ENCODE measurements at regions not wholly inside any gene's neighbourhood (a gene's known extent, or its start where the extent isn't known, plus 50 kb on each side); places are given as distances from the start of the nearest gene placed in this dataset.
A peak's percentile ranks its signal among the peaks of the same experiment; 100 is the strongest.
"Not testable (repeated sequence)": the region's sequence is repeated elsewhere in the genome, so short reads cannot be mapped to it uniquely, and the experiment has no call there.

DNA sequence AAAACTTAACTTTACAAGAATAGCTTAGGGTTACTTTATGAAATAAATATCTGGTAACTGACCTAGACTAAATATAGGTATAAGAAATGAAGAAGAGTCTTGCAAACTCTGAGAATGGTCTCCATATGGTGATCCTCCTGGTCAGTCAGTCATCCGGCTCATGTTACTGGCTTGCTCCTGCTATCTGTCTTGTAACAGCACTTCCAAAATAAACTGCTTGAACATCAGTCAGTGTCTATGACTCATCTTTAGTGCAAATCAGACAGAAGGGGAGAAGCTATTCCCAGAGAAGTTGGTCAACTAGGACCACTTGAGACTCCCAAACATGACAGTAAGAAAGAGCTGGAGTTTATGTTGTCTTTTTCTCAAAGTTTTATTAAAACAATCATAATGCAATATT lies 1550.9 kb downstream of the PCDH9 start:
- Histone ChIP-seq H3K27me3 (ENCODE audit: control insufficient read depth, insufficient read depth, low read length) (no peaks in the 10 kb centered on the region), H3K9me3 (replicated peaks; ENCODE audit: control insufficient read depth, low read depth, low read length) (peaks cover 2% of the 10 kb centered on the region), H3K4me3 (ENCODE audit: low read length) (no peak overlapping the region), H3K27ac (ENCODE audit: low read length) (no peak overlapping the region), H3K36me3 (ENCODE audit: control insufficient read depth, insufficient read depth, low read length) (no peaks in the 10 kb centered on the region), H3K4me1 (ENCODE audit: control insufficient read depth, insufficient read depth, low read length) (no peaks in the 10 kb centered on the region)
- peak; percentile 5 for DNase-seq
- WGBS (ENCODE audit: insufficient coverage) = no CpG with 5 or more reads among the region's 1 CpG

DNA sequence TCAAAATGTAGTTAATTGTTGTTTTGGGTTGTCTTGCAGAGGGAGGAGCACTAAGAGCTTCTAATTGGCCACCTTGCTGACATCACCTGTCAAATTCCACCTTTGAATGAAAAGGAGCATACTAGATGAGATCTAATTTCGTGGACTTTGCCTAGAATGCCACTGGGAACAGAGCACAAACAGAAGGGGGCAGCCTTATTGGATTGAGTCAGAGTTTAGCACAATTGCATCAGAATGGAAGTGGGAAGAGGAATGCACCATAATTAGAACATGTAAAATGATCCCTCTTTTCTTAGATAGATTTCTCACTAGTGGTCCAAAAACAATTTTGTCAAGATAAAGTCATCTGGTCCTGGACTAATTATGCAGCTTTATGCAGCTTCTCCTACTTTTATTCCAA lies 1552.2 kb downstream of the PCDH9 start:
- Histone ChIP-seq H3K4me3 (ENCODE audit: low read length) (no peak overlapping the region), H3K27ac (ENCODE audit: low read length) (no peak overlapping the region), H3K4me1 (ENCODE audit: control insufficient read depth, insufficient read depth, low read length) (no peaks in the 10 kb centered on the region), H3K9me3 (replicated peaks; ENCODE audit: control insufficient read depth, low read depth, low read length) (peaks cover 2% of the 10 kb centered on the region), H3K27me3 (ENCODE audit: control insufficient read depth, insufficient read depth, low read length) (no peaks in the 10 kb centered on the region), H3K36me3 (ENCODE audit: control insufficient read depth, insufficient read depth, low read length) (no peaks in the 10 kb centered on the region)
- WGBS (ENCODE audit: insufficient coverage) = no CpG with 5 or more reads among the region's 1 CpG
- DNase-seq = no peak

DNA sequence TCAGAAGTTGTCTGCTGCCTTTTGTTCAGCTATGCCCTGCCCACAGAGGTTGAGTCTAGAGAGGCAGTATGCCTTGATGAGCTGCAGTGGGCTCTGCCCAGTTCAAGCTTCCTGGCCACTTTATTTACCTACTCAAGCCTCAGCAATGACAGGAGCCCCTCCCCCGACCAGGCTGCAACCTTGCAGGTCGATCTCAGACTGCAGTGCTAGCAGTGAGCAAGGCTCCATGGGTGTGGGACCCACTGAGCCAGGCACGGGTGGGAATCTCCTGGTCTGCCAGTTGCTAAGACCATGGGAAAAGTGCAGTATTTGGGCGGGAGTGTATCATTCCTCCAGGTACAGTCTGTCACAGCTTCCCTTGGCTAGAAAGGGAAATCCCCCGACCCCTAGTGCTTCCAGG lies 1554.8 kb downstream of the PCDH9 start:
- WGBS (ENCODE audit: insufficient coverage) = 87% methylated on average over 5 of the region's 5 CpGs
- H3K4me3 ChIP-seq (ENCODE audit: low read length); H3K27ac ChIP-seq (ENCODE audit: low read length); H3K9me3 ChIP-seq (replicated peaks; ENCODE audit: control insufficient read depth, low read depth, low read length); H3K36me3 ChIP-seq (ENCODE audit: control insufficient read depth, insufficient read depth, low read length); H3K4me1 ChIP-seq (ENCODE audit: control insufficient read depth, insufficient read depth, low read length); H3K27me3 ChIP-seq (ENCODE audit: control insufficient read depth, insufficient read depth, low read length); DNase-seq: not testable (repeated sequence)

DNA sequence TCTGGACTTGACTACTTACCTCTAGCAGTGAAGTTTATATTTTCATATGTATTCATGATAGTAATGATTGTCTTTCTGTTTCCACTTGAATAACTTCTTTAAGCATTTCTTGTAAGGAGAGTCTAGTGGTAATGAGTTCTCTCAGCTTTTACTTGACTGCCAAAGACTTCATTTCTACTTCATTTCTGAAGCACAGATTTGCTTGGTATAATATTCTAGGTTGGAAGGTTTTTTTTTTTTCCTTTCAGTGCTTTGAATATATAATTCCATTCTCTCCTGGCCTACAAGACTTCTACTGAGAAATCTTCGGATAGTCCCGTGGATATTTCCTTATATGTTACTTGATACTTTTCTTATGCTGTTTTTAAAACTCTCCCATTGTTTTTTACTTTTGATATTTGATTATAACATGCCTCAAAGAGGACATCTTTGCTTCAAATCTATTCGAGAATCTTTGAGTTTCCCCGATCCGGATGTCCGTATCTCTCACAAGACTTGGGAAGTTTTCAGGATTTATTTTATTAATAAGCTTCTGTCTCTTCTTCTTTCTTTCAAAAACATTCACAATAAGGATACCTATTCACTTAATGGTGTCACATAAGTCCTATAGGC lies 1560.0 kb downstream of the PCDH9 start:
- Histone ChIP-seq H3K9me3 (replicated peaks; ENCODE audit: control insufficient read depth, low read depth, low read length) (no peaks in the 10 kb centered on the region), H3K4me3 (ENCODE audit: low read length) (no peak overlapping the region), H3K4me1 (ENCODE audit: control insufficient read depth, insufficient read depth, low read length) (no peaks in the 10 kb centered on the region), H3K27me3 (ENCODE audit: control insufficient read depth, insufficient read depth, low read length) (no peaks in the 10 kb centered on the region), H3K27ac (ENCODE audit: low read length) (no peak overlapping the region), H3K36me3 (ENCODE audit: control insufficient read depth, insufficient read depth, low read length) (no peaks in the 10 kb centered on the region)
- no peak for DNase-seq
- WGBS (ENCODE audit: insufficient coverage) = no CpG with 5 or more reads among the region's 6 CpGs

DNA sequence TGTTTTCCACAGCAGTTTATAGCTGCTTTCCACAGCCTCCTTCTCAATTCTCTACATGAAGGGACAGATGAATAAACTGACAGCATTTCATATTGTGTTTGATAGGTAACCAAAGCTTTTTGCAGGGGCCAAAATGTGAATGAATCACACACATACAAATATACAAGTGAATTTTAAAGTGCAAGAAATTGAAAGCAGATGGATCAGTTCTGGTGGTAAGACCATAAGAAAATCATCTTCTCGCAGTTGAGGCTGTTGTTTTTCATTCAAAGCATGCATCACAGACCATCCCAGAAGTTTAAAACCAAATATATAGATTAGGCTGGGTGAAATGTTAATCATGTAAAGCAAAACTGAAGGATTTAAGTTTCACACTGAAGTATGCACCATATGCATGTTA lies 1569.4 kb downstream of the PCDH9 start:
- H3K36me3 ChIP-seq (ENCODE audit: control insufficient read depth, insufficient read depth, low read length) = no peaks in the 10 kb centered on the region
- no peaks in the 10 kb centered on the region for H3K9me3 ChIP-seq (replicated peaks; ENCODE audit: control insufficient read depth, low read depth, low read length)
- no peaks in the 10 kb centered on the region for H3K27me3 ChIP-seq (ENCODE audit: control insufficient read depth, insufficient read depth, low read length)
- no peak overlapping the region for H3K27ac ChIP-seq (ENCODE audit: low read length)
- H3K4me3 ChIP-seq (ENCODE audit: low read length) = no peak overlapping the region
- no peak for DNase-seq
- no CpG with 5 or more reads among the region's 1 CpG for WGBS (ENCODE audit: insufficient coverage)
- no peaks in the 10 kb centered on the region for H3K4me1 ChIP-seq (ENCODE audit: control insufficient read depth, insufficient read depth, low read length)

DNA sequence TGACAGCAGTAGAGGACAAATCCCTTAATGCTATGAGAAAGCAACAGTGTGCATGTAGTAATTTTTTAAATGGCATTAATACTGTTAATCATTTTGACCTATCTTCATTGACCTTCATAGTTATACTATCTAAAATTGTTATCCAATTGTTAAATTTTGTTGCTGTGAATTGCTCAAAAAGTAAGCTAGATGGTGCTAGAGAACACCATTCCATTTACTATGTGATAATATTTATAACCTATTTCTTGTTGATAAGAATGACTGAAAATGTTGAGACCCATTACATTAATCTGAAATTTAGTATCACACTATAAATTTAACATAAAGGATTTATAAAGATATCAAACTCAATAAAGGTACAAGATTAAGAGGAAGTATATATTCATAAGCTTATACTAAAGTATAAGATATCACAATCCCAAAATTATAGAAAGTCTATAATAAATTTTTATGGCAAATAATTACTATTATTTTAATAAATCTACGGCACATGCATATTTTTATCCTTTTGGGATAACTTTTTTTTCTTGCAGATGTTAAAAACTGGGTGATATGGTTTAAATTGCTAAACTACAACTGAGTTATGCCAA lies 1573.3 kb downstream of the PCDH9 start:
- WGBS (ENCODE audit: insufficient coverage) = no CpG with 5 or more reads among the region's 1 CpG
- H3K27me3 ChIP-seq (ENCODE audit: control insufficient read depth, insufficient read depth, low read length) = no peaks in the 10 kb centered on the region
- no peaks in the 10 kb centered on the region for H3K4me1 ChIP-seq (ENCODE audit: control insufficient read depth, insufficient read depth, low read length)
- peak; percentile 26 for DNase-seq
- H3K9me3 ChIP-seq (replicated peaks; ENCODE audit: control insufficient read depth, low read depth, low read length) = no peaks in the 10 kb centered on the region
- no peaks in the 10 kb centered on the region for H3K36me3 ChIP-seq (ENCODE audit: control insufficient read depth, insufficient read depth, low read length)
- H3K4me3 ChIP-seq (ENCODE audit: low read length) = no peak overlapping the region
- no peak overlapping the region for H3K27ac ChIP-seq (ENCODE audit: low read length)

DNA sequence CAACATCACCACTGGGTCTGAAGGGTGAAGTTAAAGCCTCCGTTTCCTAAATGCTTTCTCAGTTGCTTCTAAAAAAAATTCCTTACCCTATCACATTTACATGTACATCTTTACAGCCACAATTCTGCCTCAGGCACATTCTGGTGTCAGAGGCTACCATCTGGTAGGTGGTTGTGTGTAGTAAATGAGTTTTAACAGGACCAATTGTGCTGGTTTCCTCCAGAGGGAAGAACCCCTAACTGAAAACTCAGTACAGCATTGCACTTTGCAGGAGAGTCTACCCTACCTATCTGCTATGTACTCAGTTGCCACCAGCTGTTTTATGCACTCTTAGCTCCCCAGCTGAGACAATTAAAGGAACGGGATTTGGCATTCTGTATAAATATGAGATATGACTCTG lies 1576.5 kb downstream of the PCDH9 start:
- no peak for DNase-seq
- H3K4me3 ChIP-seq (ENCODE audit: low read length) = no peak overlapping the region
- no peaks in the 10 kb centered on the region for H3K27me3 ChIP-seq (ENCODE audit: control insufficient read depth, insufficient read depth, low read length)
- WGBS (ENCODE audit: insufficient coverage) = no CpG with 5 or more reads among the region's 2 CpGs
- H3K27ac ChIP-seq (ENCODE audit: low read length) = no peak overlapping the region
- no peaks in the 10 kb centered on the region for H3K9me3 ChIP-seq (replicated peaks; ENCODE audit: control insufficient read depth, low read depth, low read length)
- no peaks in the 10 kb centered on the region for H3K4me1 ChIP-seq (ENCODE audit: control insufficient read depth, insufficient read depth, low read length)
- no peaks in the 10 kb centered on the region for H3K36me3 ChIP-seq (ENCODE audit: control insufficient read depth, insufficient read depth, low read length)

DNA sequence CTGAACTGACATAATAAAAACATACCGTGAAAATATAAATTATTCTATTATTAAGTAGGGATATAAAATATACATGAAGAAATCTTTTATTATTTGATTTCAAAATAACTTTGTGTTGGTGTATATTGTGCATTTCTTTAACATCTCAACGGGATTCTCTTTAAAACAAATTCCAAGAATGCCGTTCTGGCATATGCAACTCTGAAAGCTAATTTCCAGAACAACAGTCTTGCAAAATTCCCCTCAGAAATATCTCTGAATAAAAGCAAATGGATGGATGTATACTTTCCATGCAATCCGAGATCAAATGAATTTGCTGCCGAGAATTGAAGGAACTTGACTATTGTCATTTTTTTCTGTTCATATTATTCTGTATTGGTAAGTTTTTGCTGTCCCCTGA lies 1579.8 kb downstream of the PCDH9 start:
- peak; percentile 70 for DNase-seq
- H3K36me3 ChIP-seq (ENCODE audit: control insufficient read depth, insufficient read depth, low read length) = no peaks in the 10 kb centered on the region
- no peaks in the 10 kb centered on the region for H3K9me3 ChIP-seq (replicated peaks; ENCODE audit: control insufficient read depth, low read depth, low read length)
- no peak overlapping the region for H3K27ac ChIP-seq (ENCODE audit: low read length)
- no peaks in the 10 kb centered on the region for H3K27me3 ChIP-seq (ENCODE audit: control insufficient read depth, insufficient read depth, low read length)
- H3K4me1 ChIP-seq (ENCODE audit: control insufficient read depth, insufficient read depth, low read length) = no peaks in the 10 kb centered on the region
- H3K4me3 ChIP-seq (ENCODE audit: low read length) = no peak overlapping the region
- no CpG with 5 or more reads among the region's 5 CpGs for WGBS (ENCODE audit: insufficient coverage)

DNA sequence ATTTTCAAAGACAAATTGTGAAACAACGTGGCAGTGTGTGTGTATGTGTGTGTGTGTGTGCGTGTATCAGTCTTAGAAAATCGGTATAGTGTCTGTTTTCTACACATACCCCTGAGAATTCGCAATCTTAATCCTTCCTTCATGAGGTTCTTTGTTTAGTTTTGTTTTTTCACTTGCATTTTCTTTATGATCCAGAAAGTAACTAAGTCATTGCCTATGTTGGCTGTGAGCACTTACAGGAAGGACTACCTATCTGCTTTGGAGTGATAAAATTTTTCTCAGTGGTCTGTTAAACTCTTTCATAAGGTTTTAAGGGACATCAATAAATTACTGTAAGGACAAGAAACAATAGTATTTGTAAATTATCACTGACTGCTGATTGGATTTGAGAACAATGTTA lies 1587.1 kb downstream of the PCDH9 start:
- Histone ChIP-seq H3K9me3 (replicated peaks; ENCODE audit: control insufficient read depth, low read depth, low read length) (no peaks in the 10 kb centered on the region), H3K4me3 (ENCODE audit: low read length) (no peak overlapping the region), H3K4me1 (ENCODE audit: control insufficient read depth, insufficient read depth, low read length) (no peaks in the 10 kb centered on the region), H3K27me3 (ENCODE audit: control insufficient read depth, insufficient read depth, low read length) (no peaks in the 10 kb centered on the region), H3K36me3 (ENCODE audit: control insufficient read depth, insufficient read depth, low read length) (no peaks in the 10 kb centered on the region), H3K27ac (ENCODE audit: low read length) (no peak overlapping the region)
- WGBS (ENCODE audit: insufficient coverage) = no CpG with 5 or more reads among the region's 4 CpGs
- DNase-seq = no peak

DNA sequence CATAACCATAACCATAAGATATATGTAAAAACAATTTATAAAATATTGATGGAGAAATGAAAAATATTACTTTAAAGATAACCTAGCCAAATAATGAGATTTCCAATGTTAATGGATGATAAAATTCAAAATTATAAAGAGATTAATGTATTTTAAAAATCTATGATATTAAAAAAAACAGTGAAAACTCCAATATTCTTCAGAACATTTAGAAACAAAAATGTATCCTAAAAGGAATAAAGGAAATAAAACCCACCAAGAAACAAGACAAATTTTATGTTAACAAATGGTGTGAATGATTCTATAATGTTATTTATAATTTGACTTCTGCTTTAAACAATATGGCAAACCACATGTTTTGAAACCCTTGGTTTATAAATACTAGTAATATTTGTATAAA lies 1587.8 kb downstream of the PCDH9 start:
- Histone ChIP-seq H3K27ac (ENCODE audit: low read length) (no peak overlapping the region), H3K4me3 (ENCODE audit: low read length) (no peak overlapping the region), H3K4me1 (ENCODE audit: control insufficient read depth, insufficient read depth, low read length) (no peaks in the 10 kb centered on the region), H3K27me3 (ENCODE audit: control insufficient read depth, insufficient read depth, low read length) (no peaks in the 10 kb centered on the region), H3K9me3 (replicated peaks; ENCODE audit: control insufficient read depth, low read depth, low read length) (no peaks in the 10 kb centered on the region), H3K36me3 (ENCODE audit: control insufficient read depth, insufficient read depth, low read length) (no peaks in the 10 kb centered on the region)
- DNase-seq = no peak
